ENCODE measurements at regions not wholly inside any gene's neighbourhood (a gene's known extent, or its start where the extent isn't known, plus 50 kb on each side); places are given as distances from the start of the nearest gene placed in this dataset.
"Not testable (repeated sequence)": the region's sequence is repeated elsewhere in the genome, so short reads cannot be mapped to it uniquely, and the experiment has no call there.

- Histone ChIP-seq H3K36me3 (no peaks in the 10 kb centered on the region), H3K9me3 (no peaks in the 10 kb centered on the region), H3K4me3 (no peak overlapping the region), H3K4me1 (replicated peaks) (no peaks in the 10 kb centered on the region), H3K27me3 (replicated peaks; ENCODE audit: insufficient read depth) (no peaks in the 10 kb centered on the region), H3K27ac (no peak overlapping the region)
- no peak for DNase-seq (ENCODE audit: low spot score)
- 75% methylated on average over 8 of the region's 8 CpGs for WGBS
- intact Hi-C loops (cut with DNase I): no loop called here
- TF ChIP-seq CTCF (IDR thresholded peaks at IDR 0.05) (no peak), POLR2AphosphoS5 (IDR thresholded peaks at IDR 0.05) (no peak), POLR2A (IDR thresholded peaks at IDR 0.05) (no peak)
Observed at GRCh38 chr9:30065888-30066287, 2318.6 kb upstream of the ACO1 start.

GRCh38 chr9:30069236-30069635 lies 2315.2 kb upstream of the ACO1 start:
- H3K9me3 ChIP-seq; H3K4me3 ChIP-seq; H3K4me1 ChIP-seq (replicated peaks); H3K27ac ChIP-seq; H3K36me3 ChIP-seq; H3K27me3 ChIP-seq (replicated peaks; ENCODE audit: insufficient read depth); intact Hi-C loops (cut with DNase I); DNase-seq (ENCODE audit: low spot score): not testable (repeated sequence)
- whole genome bisulfite sequencing: 91% methylated on average over 3 of the region's 3 CpGs

GRCh38 chr9:30075022-30075421 lies 2309.4 kb upstream of the ACO1 start:
- intact Hi-C loops (cut with DNase I): no loop called here
- Histone ChIP-seq H3K9me3 (no peaks in the 10 kb centered on the region), H3K4me1 (replicated peaks) (no peaks in the 10 kb centered on the region), H3K27me3 (replicated peaks; ENCODE audit: insufficient read depth) (no peaks in the 10 kb centered on the region), H3K36me3 (no peaks in the 10 kb centered on the region), H3K27ac (no peak overlapping the region), H3K4me3 (no peak overlapping the region)
- TF ChIP-seq POLR2AphosphoS5 (IDR thresholded peaks at IDR 0.05): no peak
- TF ChIP-seq POLR2A (IDR thresholded peaks at IDR 0.05): no peak
- TF ChIP-seq CTCF (IDR thresholded peaks at IDR 0.05): no peak
- 86% methylated on average over 15 of the region's 15 CpGs for WGBS
- DNase-seq (ENCODE audit: low spot score): no peak

- Histone ChIP-seq H3K27ac (no peak overlapping the region), H3K36me3 (no peaks in the 10 kb centered on the region), H3K27me3 (replicated peaks; ENCODE audit: insufficient read depth) (no peaks in the 10 kb centered on the region), H3K4me3 (no peak overlapping the region), H3K9me3 (no peaks in the 10 kb centered on the region), H3K4me1 (replicated peaks) (no peaks in the 10 kb centered on the region)
- WGBS: 39% methylated on average over 3 of the region's 3 CpGs
- intact Hi-C loops (cut with DNase I): no loop called here
- TF ChIP-seq POLR2AphosphoS5 (IDR thresholded peaks at IDR 0.05): no peak
- no peak for TF ChIP-seq CTCF (IDR thresholded peaks at IDR 0.05)
- TF ChIP-seq POLR2A (IDR thresholded peaks at IDR 0.05): no peak
- no peak for DNase-seq (ENCODE audit: low spot score)
Observed at GRCh38 chr9:30075451-30076199, 2308.8 kb upstream of the ACO1 start.

GRCh38 chr9:30078195-30078594 lies 2306.2 kb upstream of the ACO1 start:
- H3K4me1 ChIP-seq (replicated peaks): no peaks in the 10 kb centered on the region
- intact Hi-C loops (cut with DNase I): no loop called here
- DNase-seq (ENCODE audit: low spot score): no peak
- TF ChIP-seq POLR2A (IDR thresholded peaks at IDR 0.05) (no peak), POLR2AphosphoS5 (IDR thresholded peaks at IDR 0.05) (no peak), CTCF (IDR thresholded peaks at IDR 0.05) (no peak)
- H3K27me3 ChIP-seq (replicated peaks; ENCODE audit: insufficient read depth): no peaks in the 10 kb centered on the region
- H3K9me3 ChIP-seq: no peaks in the 10 kb centered on the region
- no peak overlapping the region for H3K4me3 ChIP-seq
- WGBS: 96% methylated on average over 2 of the region's 2 CpGs
- H3K27ac ChIP-seq: no peak overlapping the region
- no peaks in the 10 kb centered on the region for H3K36me3 ChIP-seq

Data from prostate gland (tissue), 2 donors.